Activated B cell treated with CpG ODN at 0.5 μM for 24 hours (primary cell): ENCODE measurements at regions not wholly inside any gene's neighbourhood (a gene's known extent, or its start where the extent isn't known, plus 50 kb on each side); places are given as distances from the start of the nearest gene placed in this dataset.

Experiments used
- ATAC-seq: fragments of 200-7000 bp; cut with Tn5 transposase; one replicate; pipeline ENCODE4 v1.10.0; 2021; ENCODE audit warnings: low read depth, mild to moderate bottlenecking, moderate library complexity
- CTCF ChIA-PET: fragments of 350-600 bp; sonication (Branson Sonifier 250); formaldehyde crosslinking; loops from one replicate; lab custom pipeline; 2021; ENCODE audit warnings: antibody characterized with exemption; lab: Charles Lee
- POLR2A ChIA-PET: fragments of 350-600 bp; sonication (Branson Sonifier 250); formaldehyde crosslinking; loops from one replicate; lab custom pipeline; 2021; ENCODE audit warnings: antibody characterized with exemption; lab: Charles Lee
- DNase-seq: peaks from one replicate; pipeline ENCODE4 v3.0.0; 2022
- H3K27ac Mint-ChIP-seq: one replicate; pipeline ENCODE4 v1.8.0; 2020; ENCODE audit warnings: mixed read lengths
- H3K27me3 Mint-ChIP-seq: one replicate; pipeline ENCODE4 v1.8.0; 2021; ENCODE audit warnings: mixed read lengths
- H3K36me3 Mint-ChIP-seq: one replicate; pipeline ENCODE4 v1.8.0; 2021; ENCODE audit warnings: low read depth, mixed read lengths
- H3K4me1 Mint-ChIP-seq: one replicate; pipeline ENCODE4 v1.8.0; 2021; ENCODE audit warnings: mixed read lengths
- H3K4me3 Mint-ChIP-seq: one replicate; pipeline ENCODE4 v1.8.0; 2020; ENCODE audit warnings: mild to moderate bottlenecking, mixed read lengths
- H3K9me3 Mint-ChIP-seq: one replicate; pipeline ENCODE4 v1.8.0; 2020; ENCODE audit warnings: mixed read lengths
- intact Hi-C: fragments of 100-400 bp; cut with micrococcal nuclease; formaldehyde crosslinking; loops from one replicate; pipeline ENCODE4 v1.15.1; 2024
- TF ChIP-seq, protein P1 (sequence below): fragments of 200-600 bp; IDR thresholded peaks from one replicate; pipeline ENCODE4 v1.8.0; 2022; ENCODE audit warnings: antibody characterized with exemption, mild to moderate bottlenecking

DNA sequence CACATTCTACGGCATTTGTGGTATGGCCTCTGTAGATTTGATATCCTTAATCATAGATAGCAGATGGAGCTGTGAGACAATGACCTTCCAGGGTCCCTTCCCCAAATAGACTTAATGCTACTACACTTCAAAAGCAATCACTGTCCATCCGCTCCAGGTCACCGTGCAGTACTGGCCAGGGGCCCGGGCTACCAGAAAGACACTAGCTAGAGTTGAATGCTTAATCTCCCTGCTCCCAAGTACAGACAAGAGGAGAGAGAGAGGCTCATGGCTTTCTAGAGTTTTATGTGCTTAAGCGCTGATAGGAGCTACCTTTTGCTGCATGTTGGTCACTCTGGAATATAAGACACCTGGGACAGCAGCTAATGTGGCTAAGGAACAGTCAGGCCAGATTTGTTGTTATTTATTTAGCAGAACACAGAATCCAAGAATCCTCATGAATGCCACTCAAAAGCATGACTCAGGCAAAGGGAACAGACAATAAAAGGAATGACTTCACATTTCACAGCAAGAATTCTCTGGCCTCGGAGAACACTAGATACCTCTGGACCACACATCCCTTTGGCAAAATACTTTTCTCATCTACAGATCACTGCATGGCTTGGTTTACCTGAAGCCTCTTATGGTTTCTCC is 165.0 kb downstream of the LACC1 start:
- CTCF ChIA-PET, result no interaction called here
- POLR2A ChIA-PET, result no interaction called here
- no peak overlapping the region for H3K27ac Mint-ChIP-seq
- TF ChIP-seq, protein P1, sequence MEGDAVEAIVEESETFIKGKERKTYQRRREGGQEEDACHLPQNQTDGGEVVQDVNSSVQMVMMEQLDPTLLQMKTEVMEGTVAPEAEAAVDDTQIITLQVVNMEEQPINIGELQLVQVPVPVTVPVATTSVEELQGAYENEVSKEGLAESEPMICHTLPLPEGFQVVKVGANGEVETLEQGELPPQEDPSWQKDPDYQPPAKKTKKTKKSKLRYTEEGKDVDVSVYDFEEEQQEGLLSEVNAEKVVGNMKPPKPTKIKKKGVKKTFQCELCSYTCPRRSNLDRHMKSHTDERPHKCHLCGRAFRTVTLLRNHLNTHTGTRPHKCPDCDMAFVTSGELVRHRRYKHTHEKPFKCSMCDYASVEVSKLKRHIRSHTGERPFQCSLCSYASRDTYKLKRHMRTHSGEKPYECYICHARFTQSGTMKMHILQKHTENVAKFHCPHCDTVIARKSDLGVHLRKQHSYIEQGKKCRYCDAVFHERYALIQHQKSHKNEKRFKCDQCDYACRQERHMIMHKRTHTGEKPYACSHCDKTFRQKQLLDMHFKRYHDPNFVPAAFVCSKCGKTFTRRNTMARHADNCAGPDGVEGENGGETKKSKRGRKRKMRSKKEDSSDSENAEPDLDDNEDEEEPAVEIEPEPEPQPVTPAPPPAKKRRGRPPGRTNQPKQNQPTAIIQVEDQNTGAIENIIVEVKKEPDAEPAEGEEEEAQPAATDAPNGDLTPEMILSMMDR, result no peak
- H3K4me3 Mint-ChIP-seq, result no peak overlapping the region
- intact Hi-C loops, result no loop called here
- no peaks in the 10 kb centered on the region for H3K9me3 Mint-ChIP-seq
- DNase-seq (no peak), ATAC-seq (no peak)
- H3K36me3 Mint-ChIP-seq, result no peaks in the 10 kb centered on the region
- peaks cover 22% of the 10 kb centered on the region for H3K27me3 Mint-ChIP-seq
- H3K4me1 Mint-ChIP-seq, result no peaks in the 10 kb centered on the region

DNA sequence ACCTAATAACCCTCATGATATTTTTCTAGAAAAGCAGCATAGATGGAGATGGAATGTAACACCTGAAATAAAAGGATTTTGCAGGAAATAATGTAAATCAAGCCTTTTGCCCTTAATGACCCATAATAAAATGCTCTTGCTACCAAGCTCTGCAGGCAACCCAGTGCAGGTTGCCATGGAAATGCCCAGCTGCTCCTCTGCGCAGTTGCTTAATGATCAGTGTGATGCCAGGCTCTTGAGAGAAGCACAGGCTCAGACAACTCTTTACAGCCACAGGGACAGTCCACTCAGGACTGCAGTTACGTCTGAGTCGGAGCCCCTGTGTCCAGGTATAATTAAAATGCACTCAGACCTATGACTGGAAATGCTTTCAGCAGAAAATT is 165.5 kb downstream of the LACC1 start:
- intact Hi-C loops, result no loop called here
- CTCF ChIA-PET, result no interaction called here
- TF ChIP-seq, protein P1, result no peak
- POLR2A ChIA-PET, result no interaction called here
- Mint-ChIP-seq H3K36me3 (no peaks in the 10 kb centered on the region), H3K27ac (no peak overlapping the region), H3K4me1 (no peaks in the 10 kb centered on the region), H3K4me3 (no peak overlapping the region), H3K27me3 (peaks cover 22% of the 10 kb centered on the region), H3K9me3 (no peaks in the 10 kb centered on the region)
- ATAC-seq (no peak), DNase-seq (no peak)

DNA sequence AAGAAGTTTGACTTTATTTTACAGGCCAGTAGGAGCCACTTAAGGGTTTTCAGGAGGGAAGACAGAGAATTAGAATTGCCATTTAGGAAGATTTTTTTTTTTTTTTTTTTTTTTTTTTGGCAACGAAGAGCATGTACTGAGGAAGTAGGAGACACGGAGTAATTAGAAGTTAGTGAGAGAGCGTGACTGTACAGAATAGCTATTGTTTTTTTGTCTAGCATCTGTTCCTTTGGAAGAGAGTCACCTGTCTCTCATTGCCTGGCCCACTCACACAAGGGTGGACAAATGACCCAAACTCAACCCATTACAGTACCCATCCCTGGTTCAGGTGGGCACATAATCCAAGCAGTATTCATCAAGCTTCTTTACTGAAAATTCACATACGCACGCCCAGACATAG is 166.7 kb downstream of the LACC1 start:
- no peak for ATAC-seq
- no peak overlapping the region for H3K27ac Mint-ChIP-seq
- POLR2A ChIA-PET, result no interaction called here

DNA sequence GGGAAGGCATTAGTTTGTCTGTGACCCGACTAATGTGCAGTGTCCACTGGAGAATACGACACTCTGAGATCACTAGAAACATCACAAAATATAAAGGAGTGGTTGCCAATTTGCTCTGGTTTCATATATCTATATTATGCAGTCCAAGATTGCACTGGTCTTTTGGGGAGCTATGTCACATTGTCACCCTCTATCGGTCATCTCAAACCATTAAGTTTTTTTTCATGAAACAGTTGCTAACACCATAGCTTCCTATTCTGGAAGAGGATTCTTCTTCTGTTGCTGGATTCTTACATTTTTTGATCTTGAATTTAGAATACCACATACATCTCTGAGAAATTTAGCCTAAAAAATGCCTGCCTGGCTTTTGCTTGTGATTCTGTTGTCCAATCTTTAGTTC is 168.6 kb downstream of the LACC1 start:
- CTCF ChIA-PET, result interaction anchor here (1.0 to 3.1 kb wide), 4 partner anchors 140 to 391 kb away, joined by 3 to 10 read pairs (median 8); no protein-coding TSS in a partner anchor
- TF ChIP-seq, protein P1, result no peak
- H3K4me1 Mint-ChIP-seq, result no peaks in the 10 kb centered on the region

More for the DNA sequence above, 166.7 kb downstream of the LACC1 start:
- DNase-seq, result no peak
- Mint-ChIP-seq H3K4me3 (no peak overlapping the region), H3K36me3 (no peaks in the 10 kb centered on the region), H3K4me1 (no peaks in the 10 kb centered on the region), H3K9me3 (no peaks in the 10 kb centered on the region), H3K27me3 (peaks cover 24% of the 10 kb centered on the region)
- CTCF ChIA-PET, result interaction anchor here (0.6 to 3.1 kb wide), 2 partner anchors 391 to 392 kb away, joined by 4 to 10 read pairs; no protein-coding TSS in a partner anchor
- intact Hi-C loops, result no loop called here
- TF ChIP-seq, protein P1, result no peak

DNA sequence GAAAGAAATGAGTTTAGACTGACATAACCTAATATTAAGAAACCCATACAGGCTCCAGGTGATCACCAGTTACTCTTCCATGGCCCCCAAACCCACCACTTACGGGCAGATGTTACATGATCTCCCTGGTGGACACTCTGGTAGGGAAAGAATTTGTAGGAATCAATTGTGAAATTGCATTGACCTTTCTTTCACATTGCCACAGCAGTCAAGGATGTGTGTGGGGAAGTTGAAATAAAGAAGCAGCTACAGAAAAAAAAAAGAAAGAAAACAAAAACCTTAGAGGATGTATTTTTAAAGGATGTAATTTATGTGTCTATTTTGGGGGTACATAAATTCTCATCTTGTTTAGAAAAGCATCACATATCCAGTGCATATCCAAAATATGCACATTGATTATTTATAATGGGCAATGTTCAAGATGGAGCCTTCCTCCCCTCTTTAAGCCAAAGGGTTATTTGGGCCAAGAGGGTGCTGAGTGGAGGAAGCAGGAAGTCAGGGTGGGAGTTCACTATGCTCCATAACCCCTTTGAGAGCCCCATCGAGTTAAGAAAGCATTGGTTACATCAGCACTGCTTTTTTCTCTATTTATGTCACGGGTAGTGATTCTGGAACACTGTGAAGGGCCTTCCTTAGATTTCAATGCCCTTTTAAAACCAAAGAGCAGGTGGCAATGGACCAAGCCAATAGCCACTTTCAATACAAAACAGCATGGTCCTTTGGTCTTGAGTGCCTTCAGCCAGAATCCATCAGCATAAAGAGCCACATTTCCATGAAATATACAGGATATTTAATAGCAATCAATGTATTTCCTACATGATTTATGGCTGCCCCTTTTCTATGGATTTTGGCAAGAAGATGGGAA is 169.6 kb downstream of the LACC1 start:
- POLR2A ChIA-PET, result no interaction called here
- DNase-seq (no peak), ATAC-seq (no peak)
- Mint-ChIP-seq H3K36me3 (no peaks in the 10 kb centered on the region), H3K27me3 (peaks cover 31% of the 10 kb centered on the region), H3K27ac (no peak overlapping the region), H3K4me3 (no peak overlapping the region), H3K9me3 (no peaks in the 10 kb centered on the region), H3K4me1 (no peaks in the 10 kb centered on the region)
- intact Hi-C loops, result no loop called here
- CTCF ChIA-PET, result interaction anchor here (1.0 to 3.2 kb wide), 5 partner anchors 141 to 390 kb away, joined by 3 to 36 read pairs (median 8); no protein-coding TSS in a partner anchor
- TF ChIP-seq, protein P1, result no peak

More for the DNA sequence above, 168.6 kb downstream of the LACC1 start:
- POLR2A ChIA-PET, result no interaction called here
- Mint-ChIP-seq H3K9me3 (no peaks in the 10 kb centered on the region), H3K27me3 (peaks cover 24% of the 10 kb centered on the region), H3K4me3 (no peak overlapping the region), H3K27ac (no peak overlapping the region), H3K36me3 (no peaks in the 10 kb centered on the region)
- ATAC-seq (no peak), DNase-seq (no peak)
- intact Hi-C loops, result no loop called here
